ENCODE measurements at regions not wholly inside any gene's neighbourhood (a gene's known extent, or its start where the extent isn't known, plus 50 kb on each side); places are given as distances from the start of the nearest gene placed in this dataset.

DNA sequence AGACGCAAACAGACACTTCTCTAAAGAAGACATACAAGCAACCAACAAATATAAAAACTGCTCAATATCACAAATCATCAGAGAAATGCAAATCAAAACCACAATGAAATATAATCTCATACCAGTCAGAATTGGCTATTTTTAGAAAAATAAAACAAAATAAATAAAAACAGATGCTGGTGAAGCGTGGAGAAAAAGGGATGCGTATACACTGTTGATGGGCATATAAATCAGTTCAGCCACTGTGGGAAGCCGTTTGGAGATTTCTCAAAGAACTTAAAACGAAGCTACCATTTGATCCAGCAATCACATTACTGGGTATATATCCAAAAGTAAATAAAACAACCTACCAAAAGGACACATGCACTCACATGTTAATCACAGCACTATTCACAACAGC lies 206.2 kb downstream of the HNMT start:
- peaks cover 0 to 1% (median 0%) of the 10 kb centered on the region in 3 donors for H3K27me3 Mint-ChIP-seq (ENCODE audit: low read depth in 3 of 3)

DNA sequence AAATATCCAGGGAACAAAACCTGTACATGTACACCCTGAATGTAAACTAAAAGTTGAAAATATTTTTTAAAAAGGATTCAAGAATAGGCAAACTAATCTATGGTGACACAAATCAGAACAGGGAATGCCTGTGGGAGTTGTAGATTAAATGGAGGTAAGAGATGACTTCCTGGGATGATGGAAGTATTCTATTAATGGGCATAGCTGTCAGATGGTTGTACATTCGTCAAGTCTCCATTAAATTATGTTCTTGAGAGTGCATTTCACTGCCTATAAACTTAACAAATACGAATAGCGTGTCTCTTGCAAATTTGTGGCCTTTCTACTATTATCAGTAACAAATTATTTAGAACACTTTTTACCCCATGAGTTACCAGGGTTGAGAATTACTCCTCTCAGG lies 207.0 kb downstream of the HNMT start:
- WGBS (ENCODE audit: insufficient coverage) = no CpG with 5 or more reads among the region's 3 CpGs
- Mint-ChIP-seq H3K9me3 (peaks cover 3 to 12% (median 6%) of the 10 kb centered on the region in 7 donors), H3K36me3 (no peaks in the 10 kb centered on the region)

More for the DNA sequence above, 206.2 kb downstream of the HNMT start:
- no peak for DNase-seq
- peaks cover 6 to 14% (median 12%) of the 10 kb centered on the region in 7 donors for H3K9me3 Mint-ChIP-seq
- Histone ChIP-seq H3K4me3 (replicated peaks in 1 of 3; ENCODE audit: low read depth in 2 of 3, low read length in 3 of 3) (no peak overlapping the region), H3K9me3 (replicated peaks in 1 of 2; ENCODE audit: control insufficient read depth in 1 of 2, insufficient read depth in 1 of 2, low read length in 2 of 2) (peaks cover 4 to 9% of the 10 kb centered on the region in 2 donors), H3K27ac (ENCODE audit: low read depth in 1 of 2, low read length in 2 of 2) (no peak overlapping the region), H2AFZ (ENCODE audit: insufficient read depth, low read depth, low read length, poor library complexity, severe bottlenecking) (no peak overlapping the region), H3K4me1 (ENCODE audit: control insufficient read depth in 1 of 2, insufficient read depth in 2 of 2, low read length in 2 of 2) (no peaks in the 10 kb centered on the region), H3K27me3 (ENCODE audit: control insufficient read depth in 2 of 2, insufficient read depth in 2 of 2, low read length in 2 of 2) (no peaks in the 10 kb centered on the region), H4K20me1 (ENCODE audit: insufficient read depth, low read length) (no peaks in the 10 kb centered on the region), H3K9ac (ENCODE audit: insufficient read depth, low read length, poor library complexity, severe bottlenecking) (no peak overlapping the region), H3K79me2 (ENCODE audit: insufficient read depth, low read length) (no peaks in the 10 kb centered on the region), H3K4me2 (replicated peaks; ENCODE audit: extremely low read depth, low read length, poor library complexity, severe bottlenecking) (no peak overlapping the region), H3K36me3 (replicated peaks in 1 of 2; ENCODE audit: control insufficient read depth in 1 of 2, insufficient read depth in 2 of 2, low read length in 2 of 2) (no peaks in the 10 kb centered on the region)
- 100% methylated on average over 3 of the region's 5 CpGs for WGBS (ENCODE audit: insufficient coverage)
- no peak overlapping the region for H3K27ac Mint-ChIP-seq
- no peaks in the 10 kb centered on the region for H3K4me1 Mint-ChIP-seq
- intact Hi-C loops (cut with micrococcal nuclease) = no loop called here
- TF ChIP-seq, protein P1, sequence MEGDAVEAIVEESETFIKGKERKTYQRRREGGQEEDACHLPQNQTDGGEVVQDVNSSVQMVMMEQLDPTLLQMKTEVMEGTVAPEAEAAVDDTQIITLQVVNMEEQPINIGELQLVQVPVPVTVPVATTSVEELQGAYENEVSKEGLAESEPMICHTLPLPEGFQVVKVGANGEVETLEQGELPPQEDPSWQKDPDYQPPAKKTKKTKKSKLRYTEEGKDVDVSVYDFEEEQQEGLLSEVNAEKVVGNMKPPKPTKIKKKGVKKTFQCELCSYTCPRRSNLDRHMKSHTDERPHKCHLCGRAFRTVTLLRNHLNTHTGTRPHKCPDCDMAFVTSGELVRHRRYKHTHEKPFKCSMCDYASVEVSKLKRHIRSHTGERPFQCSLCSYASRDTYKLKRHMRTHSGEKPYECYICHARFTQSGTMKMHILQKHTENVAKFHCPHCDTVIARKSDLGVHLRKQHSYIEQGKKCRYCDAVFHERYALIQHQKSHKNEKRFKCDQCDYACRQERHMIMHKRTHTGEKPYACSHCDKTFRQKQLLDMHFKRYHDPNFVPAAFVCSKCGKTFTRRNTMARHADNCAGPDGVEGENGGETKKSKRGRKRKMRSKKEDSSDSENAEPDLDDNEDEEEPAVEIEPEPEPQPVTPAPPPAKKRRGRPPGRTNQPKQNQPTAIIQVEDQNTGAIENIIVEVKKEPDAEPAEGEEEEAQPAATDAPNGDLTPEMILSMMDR (IDR thresholded peaks at IDR 0.05) = no peak
- no peaks in the 10 kb centered on the region for H3K36me3 Mint-ChIP-seq
- H3K4me3 Mint-ChIP-seq = no peak overlapping the region

More for the DNA sequence above, 207.0 kb downstream of the HNMT start:
- peaks cover 0 to 1% (median 0%) of the 10 kb centered on the region in 3 donors for H3K27me3 Mint-ChIP-seq (ENCODE audit: low read depth in 3 of 3)
- H3K4me3 Mint-ChIP-seq = no peak overlapping the region
- intact Hi-C loops (cut with micrococcal nuclease) = no loop called here
- no peaks in the 10 kb centered on the region for H3K79me2 ChIP-seq (ENCODE audit: insufficient read depth, low read length)
- H2AFZ ChIP-seq (ENCODE audit: insufficient read depth, low read depth, low read length, poor library complexity, severe bottlenecking) = no peak overlapping the region
- no peaks in the 10 kb centered on the region for H3K4me1 Mint-ChIP-seq
- H3K27ac ChIP-seq (ENCODE audit: low read depth in 1 of 2, low read length in 2 of 2) = no peak overlapping the region
- H3K4me2 ChIP-seq (replicated peaks; ENCODE audit: extremely low read depth, low read length, poor library complexity, severe bottlenecking) = no peak overlapping the region
- no peaks in the 10 kb centered on the region for H3K4me1 ChIP-seq (ENCODE audit: control insufficient read depth in 1 of 2, insufficient read depth in 2 of 2, low read length in 2 of 2)
- TF ChIP-seq, protein P1 (IDR thresholded peaks at IDR 0.05) = no peak
- no peak for DNase-seq
- H3K9me3 ChIP-seq (replicated peaks in 1 of 2; ENCODE audit: control insufficient read depth in 1 of 2, insufficient read depth in 1 of 2, low read length in 2 of 2) = peaks cover 0 to 5% of the 10 kb centered on the region in 2 donors
- H3K36me3 ChIP-seq (replicated peaks in 1 of 2; ENCODE audit: control insufficient read depth in 1 of 2, insufficient read depth in 2 of 2, low read length in 2 of 2) = no peaks in the 10 kb centered on the region
- H3K4me3 ChIP-seq (replicated peaks in 1 of 3; ENCODE audit: low read depth in 2 of 3, low read length in 3 of 3) = no peak overlapping the region
- no peaks in the 10 kb centered on the region for H3K27me3 ChIP-seq (ENCODE audit: control insufficient read depth in 2 of 2, insufficient read depth in 2 of 2, low read length in 2 of 2)
- H3K9ac ChIP-seq (ENCODE audit: insufficient read depth, low read length, poor library complexity, severe bottlenecking) = no peak overlapping the region
- no peaks in the 10 kb centered on the region for H4K20me1 ChIP-seq (ENCODE audit: insufficient read depth, low read length)
- no peak overlapping the region for H3K27ac Mint-ChIP-seq

Measured in CD14-positive monocyte (primary cell).